Subcutaneous abdominal adipose tissue (tissue), 5 donors: ENCODE measurements at regions not wholly inside any gene's neighbourhood (a gene's known extent, or its start where the extent isn't known, plus 50 kb on each side); places are given as distances from the start of the nearest gene placed in this dataset.

ENCODE experiments used
- H3K27ac ChIP-seq: one replicate; pipeline ENCODE4 v1.7.0; 2013; ENCODE audit warnings: low read depth, mild to moderate bottlenecking, inconsistent platforms, low read length, moderate library complexity
- H3K27me3 ChIP-seq, 5 donors: one replicate each; pipeline ENCODE4 v1.7.0; 2013; ENCODE audit warnings: low read length in 5 of 5, inconsistent platforms in 1 of 5; ENCODE audit not compliant: control insufficient read depth in 5 of 5, insufficient read depth in 4 of 5
- H3K36me3 ChIP-seq, 5 donors: one replicate each; pipeline ENCODE4 v1.7.0; 2013; ENCODE audit warnings: low read length in 5 of 5; ENCODE audit not compliant: control insufficient read depth in 5 of 5, insufficient read depth in 5 of 5
- H3K4me1 ChIP-seq, 5 donors: one replicate each; pipeline ENCODE4 v1.7.0; 2013; ENCODE audit warnings: low read length in 5 of 5, mild to moderate bottlenecking in 3 of 5, moderate library complexity in 1 of 5; ENCODE audit not compliant: control insufficient read depth in 5 of 5, insufficient read depth in 5 of 5
- H3K4me3 ChIP-seq, 5 donors: one replicate each; pipeline ENCODE4 v1.7.0; 2013; ENCODE audit warnings: low read length in 5 of 5, low read depth in 1 of 5
- H3K9ac ChIP-seq, 5 donors: one replicate each; pipeline ENCODE4 v1.7.0; 2013; ENCODE audit warnings: low read length in 5 of 5, mild to moderate bottlenecking in 4 of 5, moderate library complexity in 3 of 5
- H3K9me3 ChIP-seq, 5 donors: one replicate each; pipeline ENCODE4 v1.7.0; 2013; ENCODE audit warnings: low read length in 5 of 5; ENCODE audit not compliant: control insufficient read depth in 5 of 5
- donor health status: healthy.
- donor health status: healthy.
- donor health status: healthy.
- donor health status: healthy.
- donor health status: healthy.

- H3K27ac ChIP-seq, result no peak overlapping the region
Observed at GRCh38 chr11:70732881-70733196, 334.5 kb downstream of the CTTN start.

GRCh38 chr11:70733327-70734325, 335.3 kb downstream of the CTTN start:
- no peak overlapping the region for H3K27ac ChIP-seq
- peaks cover 0 to 16% (median 9%) of the 10 kb centered on the region in 5 donors for H3K27me3 ChIP-seq
- no peak overlapping the region for H3K4me3 ChIP-seq
- no peak overlapping the region for H3K9ac ChIP-seq
- peaks cover 0 to 4% (median 0%) of the 10 kb centered on the region in 5 donors for H3K9me3 ChIP-seq
- peaks cover 0 to 2% (median 0%) of the 10 kb centered on the region in 5 donors for H3K4me1 ChIP-seq
- no peaks in the 10 kb centered on the region for H3K36me3 ChIP-seq

More at GRCh38 chr11:70732881-70733196, 334.5 kb downstream of the CTTN start:
- Histone ChIP-seq H3K9me3 (peaks cover 0 to 4% (median 0%) of the 10 kb centered on the region in 5 donors), H3K4me1 (peaks cover 0 to 2% (median 0%) of the 10 kb centered on the region in 5 donors), H3K4me3 (no peak overlapping the region), H3K9ac (no peak overlapping the region), H3K27me3 (peaks cover 0 to 14% (median 12%) of the 10 kb centered on the region in 5 donors), H3K36me3 (no peaks in the 10 kb centered on the region)

- Histone ChIP-seq H3K27me3 (peaks cover 0 to 16% (median 9%) of the 10 kb centered on the region in 5 donors), H3K4me3 (no peak overlapping the region), H3K9me3 (peaks cover 0 to 4% (median 0%) of the 10 kb centered on the region in 5 donors), H3K36me3 (no peaks in the 10 kb centered on the region), H3K27ac (no peak overlapping the region), H3K9ac (no peak overlapping the region), H3K4me1 (peaks cover 0 to 2% (median 0%) of the 10 kb centered on the region in 5 donors)
Observed at GRCh38 chr11:70734379-70734778, 336.1 kb downstream of the CTTN start.

GRCh38 chr11:70734911-70735310, 336.6 kb downstream of the CTTN start:
- peaks cover 0 to 2% (median 0%) of the 10 kb centered on the region in 5 donors for H3K4me1 ChIP-seq
- H3K27ac ChIP-seq, result no peak overlapping the region
- no peak overlapping the region for H3K9ac ChIP-seq
- no peak overlapping the region for H3K4me3 ChIP-seq
- peaks cover 0 to 4% (median 0%) of the 10 kb centered on the region in 5 donors for H3K9me3 ChIP-seq
- no peaks in the 10 kb centered on the region for H3K36me3 ChIP-seq
- peaks cover 0 to 19% (median 9%) of the 10 kb centered on the region in 5 donors for H3K27me3 ChIP-seq

GRCh38 chr11:70735976-70736375, 337.6 kb downstream of the CTTN start:
- Histone ChIP-seq H3K27me3 (peaks cover 3 to 26% (median 9%) of the 10 kb centered on the region in 5 donors), H3K4me3 (no peak overlapping the region), H3K9me3 (peaks cover 0 to 4% (median 0%) of the 10 kb centered on the region in 5 donors), H3K27ac (no peak overlapping the region), H3K9ac (no peak overlapping the region), H3K36me3 (no peaks in the 10 kb centered on the region), H3K4me1 (peaks cover 0 to 5% (median 2%) of the 10 kb centered on the region in 5 donors)

DNA sequence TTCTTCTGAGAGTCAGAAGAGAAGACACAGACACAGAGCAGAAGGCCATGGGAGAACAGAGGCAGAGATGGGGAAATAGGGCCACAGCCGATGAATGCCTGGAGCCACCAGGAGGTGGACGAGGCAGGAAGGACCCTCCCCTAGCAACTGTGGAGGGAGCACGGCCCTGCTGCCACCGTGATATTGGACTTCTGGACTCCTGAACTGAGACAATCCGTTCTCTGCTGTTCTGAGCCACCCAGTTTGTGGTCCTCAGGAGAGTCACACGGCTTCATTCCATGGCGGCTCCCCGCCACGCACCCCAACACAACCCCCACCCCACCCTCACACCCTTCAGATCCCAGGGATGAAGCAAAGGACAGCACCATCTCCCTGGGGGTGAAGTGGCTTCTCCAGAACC, 338.1 kb downstream of the CTTN start:
- Histone ChIP-seq H3K4me1 (peaks cover 0 to 5% (median 2%) of the 10 kb centered on the region in 5 donors), H3K27me3 (peaks cover 3 to 29% (median 9%) of the 10 kb centered on the region in 5 donors), H3K4me3 (no peak overlapping the region)

DNA sequence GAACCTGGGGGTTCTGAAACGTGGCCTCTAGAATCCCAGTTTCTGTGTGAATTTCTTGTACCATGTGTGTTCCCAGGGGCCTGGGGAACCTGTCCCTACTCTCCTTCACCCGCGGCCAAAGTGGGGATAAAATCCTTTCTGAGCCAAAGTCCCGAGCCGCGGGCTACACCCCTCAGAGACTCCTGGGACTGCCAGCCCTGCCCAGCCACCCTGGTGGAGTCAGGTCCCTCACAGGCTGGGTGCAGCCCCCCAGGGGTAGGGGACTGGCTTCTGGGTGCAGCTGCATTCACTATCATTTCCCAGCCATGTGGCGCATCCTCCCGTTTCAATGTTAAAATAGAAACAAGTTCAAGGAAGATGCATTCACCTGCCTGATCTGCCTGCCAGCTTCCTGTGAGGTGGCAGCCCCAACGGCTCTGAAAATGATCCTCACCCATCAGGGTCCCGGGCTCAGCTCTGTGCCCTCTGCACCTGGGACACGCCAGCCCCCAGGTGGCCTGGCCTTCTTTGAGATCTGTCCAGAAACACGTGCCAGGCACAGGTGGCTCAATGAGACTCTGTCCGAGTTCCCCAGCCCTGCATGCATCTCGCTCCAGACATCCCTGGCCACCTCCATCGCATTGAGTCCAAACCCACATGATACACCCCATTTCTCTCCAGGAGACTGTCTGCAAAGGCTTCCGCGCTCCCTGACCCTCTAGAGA, 338.8 kb downstream of the CTTN start:
- H3K27me3 ChIP-seq, result peaks cover 3 to 29% (median 9%) of the 10 kb centered on the region in 5 donors
- peaks cover 0 to 5% (median 2%) of the 10 kb centered on the region in 5 donors for H3K4me1 ChIP-seq
- no peak overlapping the region for H3K27ac ChIP-seq
- no peaks in the 10 kb centered on the region for H3K9me3 ChIP-seq
- H3K36me3 ChIP-seq, result no peaks in the 10 kb centered on the region
- no peak overlapping the region for H3K4me3 ChIP-seq
- H3K9ac ChIP-seq, result no peak overlapping the region

More for the DNA sequence above, 338.1 kb downstream of the CTTN start:
- Histone ChIP-seq H3K9me3 (peaks cover 0 to under 1% (median 0%) of the 10 kb centered on the region in 5 donors), H3K36me3 (no peaks in the 10 kb centered on the region), H3K27ac (no peak overlapping the region), H3K9ac (no peak overlapping the region)

- Histone ChIP-seq H3K9ac (no peak overlapping the region), H3K9me3 (no peaks in the 10 kb centered on the region), H3K27me3 (peaks cover 8 to 33% (median 11%) of the 10 kb centered on the region in 5 donors), H3K4me3 (no peak overlapping the region), H3K36me3 (no peaks in the 10 kb centered on the region), H3K27ac (no peak overlapping the region), H3K4me1 (peaks cover 0 to 5% (median 2%) of the 10 kb centered on the region in 5 donors)
Observed at GRCh38 chr11:70737816-70738630, 339.7 kb downstream of the CTTN start.

DNA sequence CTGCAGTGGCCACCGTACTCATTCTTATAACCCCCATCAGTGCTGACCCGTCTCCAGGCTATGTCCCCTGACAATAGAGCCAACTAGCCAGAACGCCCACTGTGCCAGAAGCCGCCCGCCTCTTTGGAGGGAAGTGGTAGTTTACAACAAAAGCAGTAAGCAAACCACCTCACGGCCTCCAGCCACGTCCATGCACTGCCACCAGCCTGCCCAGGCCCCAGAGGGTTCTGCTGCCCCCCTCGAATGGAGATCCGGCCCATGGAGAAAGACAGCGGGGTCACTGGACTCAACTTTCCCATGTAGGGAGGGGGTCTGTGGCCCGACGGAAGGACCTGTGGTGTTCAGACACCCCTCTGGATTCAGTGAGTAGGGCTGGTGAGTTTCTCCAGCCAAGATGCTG, 340.3 kb downstream of the CTTN start:
- Histone ChIP-seq H3K27me3 (peaks cover 6 to 30% (median 10%) of the 10 kb centered on the region in 5 donors), H3K27ac (no peak overlapping the region), H3K9ac (no peak overlapping the region), H3K4me3 (no peak overlapping the region), H3K4me1 (peaks cover 0 to 5% (median 2%) of the 10 kb centered on the region in 5 donors), H3K9me3 (no peaks in the 10 kb centered on the region), H3K36me3 (no peaks in the 10 kb centered on the region)
